Liver (tissue), 8 donors: ENCODE measurements at regions not wholly inside any gene's neighbourhood (a gene's known extent, or its start where the extent isn't known, plus 50 kb on each side); places are given as distances from the start of the nearest gene placed in this dataset.

Experiments
- DNase-seq: peaks from one replicate; pipeline ENCODE4 v3.0.0-alpha.2; 2017; ENCODE audit warnings: low spot score
- H3K27ac ChIP-seq, 2 donors: one replicate each; pipeline ENCODE4 v1.7.0; 2013; ENCODE audit warnings: inconsistent platforms in 2 of 2, low read length in 2 of 2, control low read depth in 1 of 2, low read depth in 1 of 2, mild to moderate bottlenecking in 1 of 2
- H3K27me3 ChIP-seq, 4 donors: one replicate each; pipeline versions ENCODE4 v1.6.1 to v1.7.0; 2013; ENCODE audit warnings: low read length in 3 of 4, inconsistent platforms in 1 of 4, mild to moderate bottlenecking in 1 of 4, moderate library complexity in 1 of 4; ENCODE audit not compliant: control insufficient read depth in 4 of 4, insufficient read depth in 4 of 4
- H3K36me3 ChIP-seq, 4 donors: one replicate each; pipeline versions ENCODE4 v1.6.1 to v1.7.0; 2013; ENCODE audit warnings: low read length in 3 of 4, mild to moderate bottlenecking in 3 of 4, low read depth in 1 of 4, moderate library complexity in 1 of 4; ENCODE audit not compliant: control insufficient read depth in 4 of 4, insufficient read depth in 3 of 4
- H3K4me1 ChIP-seq, 4 donors: one replicate each; pipeline versions ENCODE4 v1.6.1 to v1.7.0; 2013; ENCODE audit warnings: low read length in 3 of 4, mild to moderate bottlenecking in 3 of 4, moderate library complexity in 1 of 4; ENCODE audit not compliant: control insufficient read depth in 4 of 4, insufficient read depth in 4 of 4
- H3K4me3 ChIP-seq, 3 donors: one replicate each; pipeline versions ENCODE4 v1.6.1 to v1.7.0; 2013; ENCODE audit warnings: low read length in 3 of 3, control low read depth in 1 of 3, low read depth in 1 of 3, mild to moderate bottlenecking in 1 of 3
- H3K9ac ChIP-seq, 2 donors: one replicate each; pipeline ENCODE4 v1.7.0; 2013; ENCODE audit warnings: low read length in 2 of 2, mild to moderate bottlenecking in 2 of 2, moderate library complexity in 2 of 2, control low read depth in 1 of 2, low read depth in 1 of 2
- H3K9me3 ChIP-seq, 4 donors: one replicate each; pipeline versions ENCODE4 v1.6.1 to v1.7.0; 2013; ENCODE audit warnings: low read length in 3 of 4; ENCODE audit not compliant: control insufficient read depth in 4 of 4
- ATF3 ChIP-seq: IDR thresholded peaks from 2 replicates; pipeline ENCODE4 v1.6.1; 2016; ENCODE audit warnings: antibody characterized with exemption
- CTCF ChIP-seq: fragments of 150-350 bp; IDR thresholded peaks from 2 replicates; pipeline ENCODE4 v1.5.1; 2017; ENCODE audit warnings: improper control_type of control experiment, low read depth, low read length; ENCODE audit not compliant: missing input control
- EGR1 ChIP-seq, 2 donors: IDR thresholded peaks; 2 replicates each; pipeline ENCODE4 v1.6.1; 2016 to 2018; ENCODE audit warnings: antibody characterized with exemption in 2 of 2, low read depth in 2 of 2
- FOXA1 ChIP-seq: IDR thresholded peaks from 2 replicates; pipeline ENCODE4 v1.6.1; 2016; ENCODE audit warnings: antibody characterized with exemption
- FOXA2 ChIP-seq: IDR thresholded peaks from 2 replicates; pipeline ENCODE4 v1.6.1; 2016; ENCODE audit warnings: antibody characterized with exemption
- GABPA ChIP-seq, 2 donors: IDR thresholded peaks in 1 of 2; conservative IDR thresholded peaks in 1 of 2; 2 replicates each; pipeline ENCODE4 v1.6.1; 2016; ENCODE audit warnings: antibody characterized with exemption in 2 of 2, mild to moderate bottlenecking in 1 of 2, moderate library complexity in 1 of 2
- HNF4A ChIP-seq, 2 donors: conservative IDR thresholded peaks; 2 replicates each; pipeline ENCODE4 v1.6.1; 2016; ENCODE audit warnings: antibody characterized with exemption in 2 of 2, mild to moderate bottlenecking in 2 of 2
- HNF4G ChIP-seq: IDR thresholded peaks from 2 replicates; pipeline ENCODE4 v1.6.1; 2016; ENCODE audit warnings: antibody characterized with exemption
- JUND ChIP-seq, 2 donors: IDR thresholded peaks; 2 replicates each; pipeline ENCODE4 v1.6.1; 2016; ENCODE audit warnings: antibody characterized with exemption in 2 of 2
- MAX ChIP-seq: IDR thresholded peaks from 2 replicates; pipeline ENCODE4 v1.6.1; 2016; ENCODE audit warnings: antibody characterized with exemption
- NR2F2 ChIP-seq: IDR thresholded peaks from 2 replicates; pipeline ENCODE4 v1.6.1; 2016; ENCODE audit warnings: antibody characterized with exemption
- RAD21 ChIP-seq, 2 donors: IDR thresholded peaks; 2 replicates each; pipeline ENCODE4 v1.6.1; 2016; ENCODE audit warnings: antibody characterized with exemption in 2 of 2, mild to moderate bottlenecking in 2 of 2
- REST ChIP-seq: IDR thresholded peaks from 2 replicates; pipeline ENCODE4 v1.6.1; 2016; ENCODE audit warnings: antibody characterized with exemption, mild to moderate bottlenecking
- RXRA ChIP-seq, 2 donors: IDR thresholded peaks; 2 replicates each; pipeline ENCODE4 v1.6.1; 2017 to 2018; ENCODE audit warnings: antibody characterized with exemption in 2 of 2, mild to moderate bottlenecking in 1 of 2
- SP1 ChIP-seq: IDR thresholded peaks from 2 replicates; pipeline ENCODE4 v1.6.1; 2018; ENCODE audit warnings: antibody characterized with exemption, mild to moderate bottlenecking
- TAF1 ChIP-seq: conservative IDR thresholded peaks from 2 replicates; pipeline ENCODE4 v1.6.1; 2016; ENCODE audit warnings: antibody characterized with exemption, mild to moderate bottlenecking
- YY1 ChIP-seq: IDR thresholded peaks from 2 replicates; pipeline ENCODE4 v1.6.1; 2016; ENCODE audit warnings: antibody characterized with exemption, mild to moderate bottlenecking
- ZBTB33 ChIP-seq: IDR thresholded peaks from 2 replicates; pipeline ENCODE4 v1.6.1; 2016; ENCODE audit warnings: antibody characterized with exemption
- WGBS: extraction: QIAGEN DNeasy Blood & Tissue Kit; methylation state at CpG from one replicate; pipeline ENCODE4 v1.1.7; 2013; 5-methylcytosine and 5-hydroxymethylcytosine counted together
- donor health status: healthy.
- donor health status: healthy.
- donor health status: healthy.
- donor health status: healthy.
- donor health status: healthy.

GRCh38 chr7:35389636-35390035 is 135.7 kb upstream of the TBX20 start:
- 90% methylated on average over 3 of the region's 3 CpGs for WGBS
- H3K36me3 ChIP-seq = no peaks in the 10 kb centered on the region
- no peak for DNase-seq
- TF ChIP-seq ZBTB33 = no peak
- no peak for TF ChIP-seq RXRA (IDR thresholded peaks at IDR 0.05)
- TF ChIP-seq HNF4A (conservative IDR thresholded peaks at IDR 0.05) = no peak
- no peak for TF ChIP-seq REST
- no peak for TF ChIP-seq SP1
- no peak for TF ChIP-seq HNF4G
- no peak for TF ChIP-seq FOXA1
- TF ChIP-seq YY1 = no peak
- TF ChIP-seq MAX = no peak
- TF ChIP-seq EGR1 (IDR thresholded peaks at IDR 0.05; ENCODE audit: low read depth in 2 of 2) = no peak
- TF ChIP-seq GABPA (IDR thresholded peaks at IDR 0.05 in 1 of 2, conservative IDR thresholded peaks at IDR 0.05 in 1 of 2) = no peak
- no peak for TF ChIP-seq JUND (IDR thresholded peaks at IDR 0.05)
- TF ChIP-seq NR2F2 = no peak
- no peak for TF ChIP-seq TAF1
- TF ChIP-seq ATF3 = no peak
- no peak for TF ChIP-seq FOXA2
- TF ChIP-seq RAD21 (IDR thresholded peaks at IDR 0.05) = no peak
- TF ChIP-seq CTCF = no peak
- no peak overlapping the region for H3K27ac ChIP-seq
- H3K4me1 ChIP-seq = no peaks in the 10 kb centered on the region
- H3K27me3 ChIP-seq = no peaks in the 10 kb centered on the region
- no peak overlapping the region for H3K4me3 ChIP-seq
- H3K9me3 ChIP-seq = no peaks in the 10 kb centered on the region
- no peak overlapping the region for H3K9ac ChIP-seq
